ENCODE measurements at regions not wholly inside any gene's neighbourhood (a gene's known extent, or its start where the extent isn't known, plus 50 kb on each side); places are given as distances from the start of the nearest gene placed in this dataset.

GRCh38 chr7:119945822-119946221 lies 327.2 kb upstream of the KCND2 start:
- no peak overlapping the region for H2AFZ ChIP-seq
- TF ChIP-seq ETS1 (IDR thresholded peaks at IDR 0.05) (no peak), STAT1 (IDR thresholded peaks at IDR 0.05; ENCODE audit: unreplicated experiment) (no peak), CTCF (conservative IDR thresholded peaks at IDR 0.05; ENCODE audit: low read depth in 2 of 2) (no peak), EZH2phosphoT487 (IDR thresholded peaks at IDR 0.05; ENCODE audit: unreplicated experiment) (no peak), ZNF331 (CRISPR knock-in tag; IDR thresholded peaks at IDR 0.05; ENCODE audit: low read depth) (no peak)
- Mint-ChIP-seq H3K36me3 (ENCODE audit: low read depth) (peaks cover 3% of the 10 kb centered on the region; the same call in 1 of the 3 replicates), H3K4me1 (no peaks in the 10 kb centered on the region), H3K4me3 (no peak overlapping the region), H3K27me3 (ENCODE audit: insufficient read depth, low read depth, poor library complexity) (no peaks in the 10 kb centered on the region), H3K9me3 (peaks cover 3% of the 10 kb centered on the region; the same call in 2 of the 3 replicates), H3K27ac (no peak overlapping the region)
- H3K4me2 ChIP-seq: no peak overlapping the region
- H3K4me1 ChIP-seq (ENCODE audit: insufficient read depth): no peaks in the 10 kb centered on the region
- H3F3A ChIP-seq (replicated peaks; ENCODE audit: low read depth): no peaks in the 10 kb centered on the region
- H3K36me3 ChIP-seq (ENCODE audit: insufficient read depth): no peaks in the 10 kb centered on the region
- H4K20me1 ChIP-seq (replicated peaks; ENCODE audit: insufficient read depth): no peaks in the 10 kb centered on the region
- DNase-seq (ENCODE audit: low spot score) (no peak), ATAC-seq (no peak)
- H3K9me2 ChIP-seq (ENCODE audit: insufficient read depth): 0 out of 2 replicates have a peak, but pooled peaks cover 3% of the 10 kb centered on the region
- H3K4me3 ChIP-seq: no peak overlapping the region
- no peak overlapping the region for H3K27ac ChIP-seq (ENCODE audit: low read depth)
- H3K79me2 ChIP-seq (replicated peaks; ENCODE audit: insufficient read depth): no peaks in the 10 kb centered on the region
- H3K27me3 ChIP-seq (ENCODE audit: insufficient read depth): no peaks in the 10 kb centered on the region

- Histone ChIP-seq H3K36me3 (ENCODE audit: insufficient read depth) (no peaks in the 10 kb centered on the region), H3K27ac (ENCODE audit: low read depth) (no peak overlapping the region), H4K20me1 (replicated peaks; ENCODE audit: insufficient read depth) (no peaks in the 10 kb centered on the region), H3K4me1 (ENCODE audit: insufficient read depth) (no peaks in the 10 kb centered on the region), H3K79me2 (replicated peaks; ENCODE audit: insufficient read depth) (no peaks in the 10 kb centered on the region), H3K9me2 (ENCODE audit: insufficient read depth) (0 out of 2 replicates have a peak, but pooled peaks cover 3% of the 10 kb centered on the region), H3K4me2 (no peak overlapping the region), H3K27me3 (ENCODE audit: insufficient read depth) (no peaks in the 10 kb centered on the region), H2AFZ (no peak overlapping the region), H3K4me3 (no peak overlapping the region), H3F3A (replicated peaks; ENCODE audit: low read depth) (no peaks in the 10 kb centered on the region)
- no peak for ATAC-seq
- no peak for DNase-seq (ENCODE audit: low spot score)
- peaks cover 3% of the 10 kb centered on the region; the same call in 2 of the 3 replicates for H3K9me3 Mint-ChIP-seq
- no peak overlapping the region for H3K4me3 Mint-ChIP-seq
- H3K4me1 Mint-ChIP-seq: 0 out of 3 replicates have a peak, but pooled peaks cover 2% of the 10 kb centered on the region
- no peak overlapping the region for H3K27ac Mint-ChIP-seq
- peaks cover 3% of the 10 kb centered on the region; the same call in 1 of the 3 replicates for H3K36me3 Mint-ChIP-seq (ENCODE audit: low read depth)
- H3K27me3 Mint-ChIP-seq (ENCODE audit: insufficient read depth, low read depth, poor library complexity): no peaks in the 10 kb centered on the region
- TF ChIP-seq ZNF331 (CRISPR knock-in tag; IDR thresholded peaks at IDR 0.05; ENCODE audit: low read depth): no peak
- TF ChIP-seq ZNF462 (CRISPR knock-in tag; IDR thresholded peaks at IDR 0.05): no peak
- TF ChIP-seq ETS1 (IDR thresholded peaks at IDR 0.05): no peak
- TF ChIP-seq CTCF (conservative IDR thresholded peaks at IDR 0.05; ENCODE audit: low read depth in 2 of 2): no peak
- TF ChIP-seq EZH2 (IDR thresholded peaks at IDR 0.05; ENCODE audit: low read depth, unreplicated experiment): no peak
- TF ChIP-seq NANOG (IDR thresholded peaks at IDR 0.05; ENCODE audit: borderline replicate concordance): no peak
- TF ChIP-seq EZH2phosphoT487 (IDR thresholded peaks at IDR 0.05; ENCODE audit: unreplicated experiment): no peak
Observed at GRCh38 chr7:119949053-119949452, 323.9 kb upstream of the KCND2 start.

Data from GM23338 (cell line).